ENCODE measurements at regions not wholly inside any gene's neighbourhood (a gene's known extent, or its start where the extent isn't known, plus 50 kb on each side); places are given as distances from the start of the nearest gene placed in this dataset.

- no peak overlapping the region for H2AK5ac ChIP-seq (ENCODE audit: low read depth, low read length)
- H3K23me2 ChIP-seq (ENCODE audit: low read depth, low read length): no peaks in the 10 kb centered on the region
- no peak overlapping the region for H2BK120ac ChIP-seq (replicated peaks; ENCODE audit: low read depth, low read length)
- no peak overlapping the region for H3K23ac ChIP-seq (ENCODE audit: insufficient read length)
- no peaks in the 10 kb centered on the region for H3K79me2 ChIP-seq (ENCODE audit: control insufficient read depth in 1 of 2, insufficient read depth in 2 of 2, low read length in 2 of 2)
- H2BK12ac ChIP-seq (ENCODE audit: low read depth, low read length): no peak overlapping the region
- no peak overlapping the region for H2BK15ac ChIP-seq (ENCODE audit: low read length)
- no peak overlapping the region for H3K4me3 ChIP-seq (ENCODE audit: extremely low read depth in 1 of 4, insufficient read depth in 2 of 4, low read depth in 3 of 4, low read length in 4 of 4)
- no peak overlapping the region for H3K27ac ChIP-seq (ENCODE audit: low read depth, low read length)
- no peaks in the 10 kb centered on the region for H4K20me1 ChIP-seq (replicated peaks in 1 of 2; ENCODE audit: control insufficient read depth in 1 of 2, insufficient read depth in 2 of 2, low read length in 2 of 2)
- H3K4me2 ChIP-seq (ENCODE audit: insufficient read depth in 1 of 2, low read depth in 2 of 2, low read length in 2 of 2): no peak overlapping the region
- no peaks in the 10 kb centered on the region for H3K27me3 ChIP-seq (replicated peaks in 1 of 4; ENCODE audit: control insufficient read depth in 3 of 4, extremely low read depth in 1 of 4, insufficient read depth in 3 of 4, low read length in 3 of 4)
- no peak overlapping the region for H3K9ac ChIP-seq (replicated peaks in 1 of 4; ENCODE audit: extremely low read depth in 1 of 4, low read depth in 3 of 4, low read length in 3 of 4)
- H2BK5ac ChIP-seq (ENCODE audit: low read depth, low read length): no peak overlapping the region
- CTCF ChIA-PET (ENCODE audit: partially characterized antibody): no interaction called here
- TF ChIP-seq MAFK (IDR thresholded peaks at IDR 0.05; ENCODE audit: low read depth, low read length) (no peak), SIX5 (IDR thresholded peaks at IDR 0.05; ENCODE audit: low read depth, low read length) (no peak)
- POLR2A ChIA-PET (ENCODE audit: partially characterized antibody): no interaction called here
- H3K14ac ChIP-seq (ENCODE audit: insufficient read length): no peak overlapping the region
- no peak overlapping the region for H3K56ac ChIP-seq (replicated peaks; ENCODE audit: insufficient read length, low read depth, low read length)
- DNase-seq (ENCODE audit: low read depth in 1 of 2, low spot score in 2 of 2) (no peak), FAIRE-seq (no peak)
- H3K4me1 ChIP-seq (replicated peaks in 1 of 4; ENCODE audit: control insufficient read depth in 3 of 4, insufficient read depth in 4 of 4, low read length in 3 of 4): peaks cover 1 to 15% (median 5%) of the 10 kb centered on the region in 4 experiments; a peak in 2 of 7 replicates
- H3K4ac ChIP-seq (replicated peaks; ENCODE audit: insufficient read length, low read depth, low read length): no peak overlapping the region
- H3K9me3 ChIP-seq (ENCODE audit: insufficient read depth in 2 of 2, low read depth in 1 of 2, low read length in 1 of 2): no peaks in the 10 kb centered on the region
- no peak overlapping the region for H3K18ac ChIP-seq (ENCODE audit: extremely low read depth, low read length)
- no peak overlapping the region for H2BK20ac ChIP-seq (ENCODE audit: low read length)
- no peak overlapping the region for H2AFZ ChIP-seq (ENCODE audit: low read length)
- no peak overlapping the region for H4K5ac ChIP-seq (ENCODE audit: insufficient read length, low read depth, low read length)
- no peak overlapping the region for H4K8ac ChIP-seq (ENCODE audit: extremely low read depth, insufficient read depth, low read length)
- no peaks in the 10 kb centered on the region for H3K79me1 ChIP-seq (ENCODE audit: low read depth, low read length)
- no peaks in the 10 kb centered on the region for H3K36me3 ChIP-seq (ENCODE audit: control insufficient read depth in 2 of 4, insufficient read depth in 4 of 4, low read length in 3 of 4)
- H4K91ac ChIP-seq (replicated peaks; ENCODE audit: insufficient read length, low read length): no peak overlapping the region
- 85% methylated on average over 1 of the region's 1 CpG; no CpG with 5 or more reads in 1 of the 2 experiments for WGBS, 2 experiments (ENCODE audit: extremely low coverage in 1 of 2, insufficient coverage in 1 of 2, insufficient read length in 1 of 2, insufficient replicate concordance in 2 of 2, low coverage in 1 of 2, low lambda C conversion rate in 2 of 2, missing lambda C conversion rate in 1 of 2)
Measured at GRCh38 chr17:13405080-13405479, 196.6 kb downstream of the HS3ST3A1 start.
